A673 (cell line): ENCODE measurements at regions not wholly inside any gene's neighbourhood (a gene's known extent, or its start where the extent isn't known, plus 50 kb on each side); places are given as distances from the start of the nearest gene placed in this dataset.

Experiments
- EZH2 ChIP-seq: fragments of 200-600 bp; sonication (generic); IDR thresholded peaks from 2 replicates; pipeline ENCODE4 v1.6.1; 2017; ENCODE audit warnings: borderline replicate concordance, low read depth, mild to moderate bottlenecking, mixed read lengths, antibody characterized with exemption, low read length; ENCODE audit not compliant: poor library complexity, severe bottlenecking
- TF ChIP-seq, protein P1 (sequence below): fragments of 300-800, 200-600 bp; sonication (generic); conservative IDR thresholded peaks from 2 replicates; pipeline ENCODE4 v1.5.1; 2017; ENCODE audit warnings: low read depth, mild to moderate bottlenecking, antibody characterized with exemption, low read length, moderate library complexity, mixed read lengths

DNA sequence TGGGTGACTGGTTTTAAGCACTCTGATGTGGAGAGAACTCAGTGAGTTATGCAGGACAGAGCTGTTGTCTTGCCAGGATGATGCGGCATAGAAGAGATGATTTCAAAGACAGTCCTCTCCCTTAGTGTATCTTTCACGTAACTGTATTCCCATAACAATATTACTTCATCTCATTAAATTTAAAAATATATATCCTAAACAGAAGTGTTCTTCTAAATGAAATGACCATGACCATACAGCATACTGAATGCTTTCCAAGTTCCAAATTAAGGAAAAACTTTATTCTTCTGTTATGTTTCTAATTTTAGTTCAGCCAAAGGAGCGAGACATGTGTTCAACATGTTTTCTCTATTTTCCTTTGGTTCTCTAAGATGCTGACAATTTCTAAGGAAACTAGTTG, 600.1 kb upstream of the FSHR start:
- no peak for TF ChIP-seq EZH2
- TF ChIP-seq, protein P1, sequence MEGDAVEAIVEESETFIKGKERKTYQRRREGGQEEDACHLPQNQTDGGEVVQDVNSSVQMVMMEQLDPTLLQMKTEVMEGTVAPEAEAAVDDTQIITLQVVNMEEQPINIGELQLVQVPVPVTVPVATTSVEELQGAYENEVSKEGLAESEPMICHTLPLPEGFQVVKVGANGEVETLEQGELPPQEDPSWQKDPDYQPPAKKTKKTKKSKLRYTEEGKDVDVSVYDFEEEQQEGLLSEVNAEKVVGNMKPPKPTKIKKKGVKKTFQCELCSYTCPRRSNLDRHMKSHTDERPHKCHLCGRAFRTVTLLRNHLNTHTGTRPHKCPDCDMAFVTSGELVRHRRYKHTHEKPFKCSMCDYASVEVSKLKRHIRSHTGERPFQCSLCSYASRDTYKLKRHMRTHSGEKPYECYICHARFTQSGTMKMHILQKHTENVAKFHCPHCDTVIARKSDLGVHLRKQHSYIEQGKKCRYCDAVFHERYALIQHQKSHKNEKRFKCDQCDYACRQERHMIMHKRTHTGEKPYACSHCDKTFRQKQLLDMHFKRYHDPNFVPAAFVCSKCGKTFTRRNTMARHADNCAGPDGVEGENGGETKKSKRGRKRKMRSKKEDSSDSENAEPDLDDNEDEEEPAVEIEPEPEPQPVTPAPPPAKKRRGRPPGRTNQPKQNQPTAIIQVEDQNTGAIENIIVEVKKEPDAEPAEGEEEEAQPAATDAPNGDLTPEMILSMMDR: no peak
